ENCODE measurements at regions not wholly inside any gene's neighbourhood (a gene's known extent, or its start where the extent isn't known, plus 50 kb on each side); places are given as distances from the start of the nearest gene placed in this dataset.

DNA sequence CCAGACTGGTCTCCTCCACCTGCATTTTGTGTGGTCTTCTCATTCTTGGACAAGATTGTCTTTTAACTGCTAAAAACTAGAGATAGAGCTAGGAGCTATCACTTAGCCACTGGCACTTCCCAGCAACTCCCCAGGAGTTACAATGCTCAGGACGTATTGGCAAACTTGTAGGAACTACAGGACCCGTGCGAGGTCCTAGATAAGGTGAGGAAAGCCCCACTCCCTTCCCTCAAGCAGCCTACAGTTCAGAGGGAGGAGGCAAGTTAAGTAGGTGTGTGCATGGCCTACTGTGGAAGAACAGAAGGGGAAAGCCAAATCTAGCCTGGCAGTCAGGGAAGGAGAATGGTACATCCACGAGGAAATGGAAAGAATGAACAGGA is 504.7 kb upstream of the PROK2 start:
- Mint-ChIP-seq H3K4me1 (peaks cover 4% of the 10 kb centered on the region), H3K4me3 (no peak overlapping the region), H3K36me3 (ENCODE audit: low read depth) (no peaks in the 10 kb centered on the region), H3K9me3 (no peaks in the 10 kb centered on the region), H3K27ac (no peak overlapping the region), H3K27me3 (peaks cover 29% of the 10 kb centered on the region)
- ATAC-seq (replicated peaks), result no peak

GRCh38 chr3:72288955-72289691 is 504.2 kb upstream of the PROK2 start:
- Mint-ChIP-seq H3K27ac (no peak overlapping the region), H3K36me3 (ENCODE audit: low read depth) (no peaks in the 10 kb centered on the region), H3K4me1 (peaks cover 4% of the 10 kb centered on the region), H3K4me3 (peak overlapping the region; percentile 37), H3K27me3 (peaks cover 29% of the 10 kb centered on the region), H3K9me3 (no peaks in the 10 kb centered on the region)
- ATAC-seq (replicated peaks), result no peak

GRCh38 chr3:72287956-72288355 is 503.0 kb upstream of the PROK2 start:
- Mint-ChIP-seq H3K4me1 (peaks cover 4% of the 10 kb centered on the region), H3K9me3 (no peaks in the 10 kb centered on the region), H3K36me3 (ENCODE audit: low read depth) (no peaks in the 10 kb centered on the region), H3K4me3 (no peak overlapping the region), H3K27me3 (peaks cover 36% of the 10 kb centered on the region), H3K27ac (no peak overlapping the region)
- ATAC-seq (replicated peaks), result no peak

GRCh38 chr3:72285502-72285901 is 500.6 kb upstream of the PROK2 start:
- ATAC-seq (replicated peaks), result no peak
- Mint-ChIP-seq H3K36me3 (ENCODE audit: low read depth) (no peaks in the 10 kb centered on the region), H3K9me3 (no peaks in the 10 kb centered on the region)

DNA sequence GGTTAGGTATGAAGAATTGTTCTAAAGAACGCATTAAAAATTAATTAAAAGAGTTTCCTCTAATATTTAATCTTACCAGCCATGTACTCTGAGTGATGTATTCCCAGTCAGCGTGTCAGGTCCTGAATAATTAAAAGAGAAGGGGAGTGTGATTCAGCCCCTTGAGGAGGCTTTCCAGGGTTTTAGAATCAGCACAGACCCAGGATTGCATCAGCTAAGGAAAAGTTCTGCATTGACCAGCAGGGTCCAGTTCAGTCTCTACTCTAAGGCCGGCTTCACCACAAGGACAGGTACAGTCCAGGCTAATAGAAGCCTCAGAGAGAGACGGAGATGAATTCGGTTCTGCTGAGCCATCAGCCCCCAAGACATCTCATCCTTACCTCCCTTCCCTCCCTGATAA is 499.5 kb upstream of the PROK2 start:
- Mint-ChIP-seq H3K4me1 (no peaks in the 10 kb centered on the region), H3K27me3 (peaks cover 38% of the 10 kb centered on the region), H3K36me3 (ENCODE audit: low read depth) (no peaks in the 10 kb centered on the region), H3K9me3 (no peaks in the 10 kb centered on the region), H3K27ac (no peak overlapping the region), H3K4me3 (no peak overlapping the region)
- ATAC-seq (replicated peaks), result no peak

More at GRCh38 chr3:72285502-72285901, 500.6 kb upstream of the PROK2 start:
- H3K4me1 Mint-ChIP-seq, result peaks cover 4% of the 10 kb centered on the region
- H3K27me3 Mint-ChIP-seq, result peaks cover 35% of the 10 kb centered on the region
- no peak overlapping the region for H3K27ac Mint-ChIP-seq
- no peak overlapping the region for H3K4me3 Mint-ChIP-seq

DNA sequence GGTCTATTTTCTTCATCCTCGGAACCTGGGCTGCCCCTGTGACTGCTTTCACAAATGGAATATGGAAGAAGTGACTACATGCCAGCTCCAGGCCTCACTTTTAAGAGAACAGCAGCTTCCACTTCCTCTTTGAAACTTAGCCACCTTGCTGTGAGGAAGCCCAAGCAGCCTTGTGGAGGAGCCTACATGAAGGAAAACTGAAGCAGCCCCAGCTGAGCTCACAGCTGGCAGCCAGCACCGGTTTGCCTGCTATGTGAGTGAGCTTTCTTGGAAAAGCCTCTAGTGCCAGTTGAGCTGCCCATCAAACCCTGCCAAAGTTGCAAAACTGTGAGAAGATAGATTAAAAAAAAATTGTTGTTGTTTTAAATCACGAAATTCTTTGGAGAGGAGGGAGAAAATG is 498.0 kb upstream of the PROK2 start:
- Mint-ChIP-seq H3K9me3 (no peaks in the 10 kb centered on the region), H3K4me3 (no peak overlapping the region), H3K27me3 (peaks cover 37% of the 10 kb centered on the region), H3K4me1 (no peaks in the 10 kb centered on the region), H3K36me3 (ENCODE audit: low read depth) (no peaks in the 10 kb centered on the region), H3K27ac (no peak overlapping the region)
- no peak for ATAC-seq (replicated peaks)

- ATAC-seq (replicated peaks), result no peak
- H3K4me3 Mint-ChIP-seq, result no peak overlapping the region
- no peaks in the 10 kb centered on the region for H3K4me1 Mint-ChIP-seq
- no peak overlapping the region for H3K27ac Mint-ChIP-seq
- H3K9me3 Mint-ChIP-seq, result no peaks in the 10 kb centered on the region
- no peaks in the 10 kb centered on the region for H3K36me3 Mint-ChIP-seq (ENCODE audit: low read depth)
- peaks cover 33% of the 10 kb centered on the region for H3K27me3 Mint-ChIP-seq
These were observed 496.6 kb upstream of the PROK2 start for GRCh38 chr3:72281551-72281950.

DNA sequence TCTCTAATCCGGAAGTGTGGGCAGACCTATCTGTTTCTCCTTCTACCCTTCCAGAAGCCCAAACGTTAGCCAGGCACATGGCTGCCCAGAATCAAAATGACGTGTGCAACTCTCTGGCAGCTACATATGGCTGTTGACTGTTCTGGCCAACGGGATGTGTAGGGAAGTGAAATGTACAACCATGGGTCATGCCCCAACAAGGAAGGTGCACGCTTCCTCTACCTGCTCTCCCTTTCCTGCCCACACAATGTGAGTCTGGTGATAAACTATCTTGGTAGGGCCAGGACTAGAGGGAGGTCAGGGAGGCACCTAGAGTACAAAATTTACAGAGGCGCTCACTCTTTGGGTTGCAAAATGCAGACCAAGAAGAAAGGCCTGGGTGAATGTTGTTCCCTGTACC is 495.9 kb upstream of the PROK2 start:
- Mint-ChIP-seq H3K4me3 (no peak overlapping the region), H3K9me3 (no peaks in the 10 kb centered on the region), H3K27ac (no peak overlapping the region), H3K36me3 (ENCODE audit: low read depth) (no peaks in the 10 kb centered on the region), H3K27me3 (peaks cover 32% of the 10 kb centered on the region), H3K4me1 (no peaks in the 10 kb centered on the region)
- ATAC-seq (replicated peaks), result no peak

GRCh38 chr3:72279631-72280041 is 494.7 kb upstream of the PROK2 start:
- Mint-ChIP-seq H3K27ac (no peak overlapping the region), H3K27me3 (peaks cover 32% of the 10 kb centered on the region), H3K9me3 (no peaks in the 10 kb centered on the region), H3K36me3 (ENCODE audit: low read depth) (no peaks in the 10 kb centered on the region), H3K4me3 (no peak overlapping the region), H3K4me1 (peaks cover 4% of the 10 kb centered on the region)
- ATAC-seq (replicated peaks), result no peak

GRCh38 chr3:72279068-72279604 is 494.2 kb upstream of the PROK2 start:
- no peak overlapping the region for H3K27ac Mint-ChIP-seq
- no peak overlapping the region for H3K4me3 Mint-ChIP-seq
- H3K36me3 Mint-ChIP-seq (ENCODE audit: low read depth), result no peaks in the 10 kb centered on the region
- H3K9me3 Mint-ChIP-seq, result no peaks in the 10 kb centered on the region
- peaks cover 9% of the 10 kb centered on the region for H3K4me1 Mint-ChIP-seq
- ATAC-seq (replicated peaks), result no peak
- peaks cover 32% of the 10 kb centered on the region for H3K27me3 Mint-ChIP-seq

DNA sequence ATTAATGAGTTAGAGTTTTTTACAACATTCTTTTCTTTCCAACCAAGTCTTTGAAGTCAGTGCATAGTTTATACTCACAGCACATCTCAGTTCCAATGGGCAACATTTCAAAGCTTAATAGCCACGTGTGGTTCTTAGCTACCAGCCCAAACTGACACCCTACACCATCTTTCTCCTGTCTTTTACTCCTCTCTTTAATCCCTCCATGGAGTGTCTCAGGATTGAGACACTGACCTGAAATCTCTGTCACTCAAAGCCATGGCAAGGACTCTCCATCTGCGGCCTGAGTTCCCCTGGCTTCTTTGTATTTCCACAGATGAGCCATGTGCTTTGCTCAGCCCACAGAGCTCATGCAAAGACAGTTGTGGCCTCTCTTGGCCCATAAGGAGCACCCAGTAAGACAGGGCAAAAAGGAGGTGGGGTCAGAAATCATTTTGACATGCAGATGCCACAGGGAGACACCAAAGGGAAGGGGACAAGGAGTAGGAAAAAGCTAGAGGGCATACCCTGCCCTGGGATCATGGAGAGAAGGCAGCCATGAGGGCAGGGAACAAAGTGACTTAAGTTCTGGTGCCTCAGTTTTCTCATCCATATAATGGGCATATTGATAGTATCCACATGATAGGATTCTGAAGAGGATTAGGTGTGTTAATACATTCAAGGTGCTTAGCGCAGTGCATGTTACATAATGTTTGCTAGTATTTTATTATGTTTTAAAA is 493.6 kb upstream of the PROK2 start:
- H3K27me3 Mint-ChIP-seq, result peaks cover 29% of the 10 kb centered on the region
- peaks cover 11% of the 10 kb centered on the region for H3K4me1 Mint-ChIP-seq
- H3K4me3 Mint-ChIP-seq, result no peak overlapping the region
- no peak for ATAC-seq (replicated peaks)
- no peaks in the 10 kb centered on the region for H3K36me3 Mint-ChIP-seq (ENCODE audit: low read depth)
- H3K27ac Mint-ChIP-seq, result no peak overlapping the region
- no peaks in the 10 kb centered on the region for H3K9me3 Mint-ChIP-seq

- H3K4me1 Mint-ChIP-seq, result peaks cover 11% of the 10 kb centered on the region
- H3K27me3 Mint-ChIP-seq, result peaks cover 25% of the 10 kb centered on the region
- no peaks in the 10 kb centered on the region for H3K36me3 Mint-ChIP-seq (ENCODE audit: low read depth)
- H3K27ac Mint-ChIP-seq, result no peak overlapping the region
- no peak overlapping the region for H3K4me3 Mint-ChIP-seq
- H3K9me3 Mint-ChIP-seq, result no peaks in the 10 kb centered on the region
- ATAC-seq (replicated peaks), result no peak
These were observed 492.8 kb upstream of the PROK2 start for GRCh38 chr3:72277710-72278109.

- no peak for ATAC-seq (replicated peaks)
- H3K36me3 Mint-ChIP-seq (ENCODE audit: low read depth), result no peaks in the 10 kb centered on the region
- no peak overlapping the region for H3K27ac Mint-ChIP-seq
These were observed 491.9 kb upstream of the PROK2 start for GRCh38 chr3:72276806-72277205.

DNA sequence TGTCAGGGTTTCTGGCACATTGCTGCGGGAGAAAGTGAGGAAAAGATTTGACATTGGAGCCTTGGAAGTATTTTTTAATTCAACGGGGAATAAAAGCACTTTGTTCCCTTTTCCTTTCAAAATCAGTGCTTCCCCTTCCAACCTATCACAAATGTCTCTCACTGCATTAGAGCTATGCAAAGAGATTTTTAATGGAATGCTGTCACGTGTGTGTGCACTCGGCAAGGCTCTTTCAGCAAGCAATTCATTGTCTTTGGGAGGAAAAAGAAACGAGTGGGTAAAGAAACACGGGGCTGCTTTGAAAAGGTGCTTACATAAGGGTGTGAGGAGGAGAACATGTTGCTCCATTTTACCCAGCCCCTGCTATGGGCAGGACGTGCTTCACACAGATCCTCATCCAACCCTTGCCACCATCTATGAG is 490.4 kb upstream of the PROK2 start:
- peaks cover 11% of the 10 kb centered on the region for H3K4me1 Mint-ChIP-seq
- no peaks in the 10 kb centered on the region for H3K36me3 Mint-ChIP-seq (ENCODE audit: low read depth)
- no peaks in the 10 kb centered on the region for H3K9me3 Mint-ChIP-seq
- no peak overlapping the region for H3K27ac Mint-ChIP-seq
- H3K27me3 Mint-ChIP-seq, result peaks cover 15% of the 10 kb centered on the region
- no peak overlapping the region for H3K4me3 Mint-ChIP-seq
- no peak for ATAC-seq (replicated peaks)

More at GRCh38 chr3:72276806-72277205, 491.9 kb upstream of the PROK2 start:
- Mint-ChIP-seq H3K4me3 (no peak overlapping the region), H3K9me3 (no peaks in the 10 kb centered on the region), H3K4me1 (peaks cover 11% of the 10 kb centered on the region), H3K27me3 (peaks cover 22% of the 10 kb centered on the region)

Measured in activated T-helper 17 cell treated with anti-CD3 and anti-CD28 coated beads, Interleukin-2, amount 50 U/mL, for 72 hours (primary cell).